Progenitor cell of endocrine pancreas (in vitro differentiated cells): ENCODE measurements at regions not wholly inside any gene's neighbourhood (a gene's known extent, or its start where the extent isn't known, plus 50 kb on each side); places are given as distances from the start of the nearest gene placed in this dataset.

Source experiments
- DNase-seq: peaks from one replicate; pipeline ENCODE4 v3.0.0; 2021; ENCODE audit warnings: low spot score; ENCODE audit not compliant: unreplicated experiment
- H3K27ac Mint-ChIP-seq: 2 replicates; pipeline ENCODE4 v1.8.0; 2021; ENCODE audit warnings: mild to moderate bottlenecking, moderate library complexity, mixed read lengths
- H3K27me3 Mint-ChIP-seq: 2 replicates; pipeline ENCODE4 v1.8.0; 2021; ENCODE audit warnings: mixed read lengths
- H3K36me3 Mint-ChIP-seq: 2 replicates; pipeline ENCODE4 v1.8.0; 2022; ENCODE audit warnings: mixed read lengths; ENCODE audit not compliant: insufficient read depth
- H3K4me1 Mint-ChIP-seq: 2 replicates; pipeline ENCODE4 v1.8.0; 2021; ENCODE audit warnings: low read depth, mixed read lengths
- H3K4me3 Mint-ChIP-seq: 2 replicates; pipeline ENCODE4 v1.8.0; 2021; ENCODE audit warnings: low read depth, mild to moderate bottlenecking, moderate library complexity, mixed read lengths
- H3K9me3 Mint-ChIP-seq: 2 replicates; pipeline ENCODE4 v1.8.0; 2021; ENCODE audit warnings: low read depth, mixed read lengths
- CTCF ChIP-seq: fragments of 200-600 bp; sonication (generic); IDR thresholded peaks from one replicate; pipeline ENCODE4 v1.5.0; 2021; ENCODE audit warnings: antibody characterized with exemption, mild to moderate bottlenecking; ENCODE audit not compliant: unreplicated experiment

GRCh38 chr10:62573929-62574328 lies 199.8 kb downstream of the ZNF365 start:
- no peak overlapping the region for H3K27ac Mint-ChIP-seq
- no peak overlapping the region for H3K4me3 Mint-ChIP-seq
- DNase-seq: no peak
- H3K36me3 Mint-ChIP-seq: no peaks in the 10 kb centered on the region
- H3K9me3 Mint-ChIP-seq: no peaks in the 10 kb centered on the region
- no peak for TF ChIP-seq CTCF
- H3K27me3 Mint-ChIP-seq: no peaks in the 10 kb centered on the region
- H3K4me1 Mint-ChIP-seq: peaks cover 10% of the 10 kb centered on the region

DNA sequence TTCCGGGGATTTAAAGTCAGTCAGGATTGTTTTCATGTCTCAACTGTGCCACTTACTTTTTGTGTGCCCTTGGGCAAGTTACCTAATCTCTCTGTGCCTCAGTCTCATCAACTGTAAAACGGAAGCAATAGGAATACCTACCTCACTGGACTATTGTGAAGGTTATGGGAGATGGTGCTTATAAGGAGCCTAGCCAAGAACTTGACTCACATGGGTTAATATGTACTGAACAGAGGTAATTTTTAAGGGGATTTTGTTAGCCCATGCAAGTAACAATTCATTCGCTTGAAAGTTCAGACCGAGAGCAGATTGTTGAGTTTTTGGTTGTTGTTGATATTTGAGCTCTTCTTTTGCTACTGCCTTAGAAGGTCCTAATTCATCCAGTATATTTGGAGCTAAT lies 202.9 kb downstream of the ZNF365 start:
- no peak for TF ChIP-seq CTCF
- Mint-ChIP-seq H3K27me3 (peaks cover 2% of the 10 kb centered on the region), H3K36me3 (no peaks in the 10 kb centered on the region), H3K4me3 (no peak overlapping the region), H3K9me3 (no peaks in the 10 kb centered on the region), H3K4me1 (peaks cover 10% of the 10 kb centered on the region), H3K27ac (no peak overlapping the region)
- no peak for DNase-seq

- Mint-ChIP-seq H3K9me3 (no peaks in the 10 kb centered on the region), H3K4me3 (no peak overlapping the region), H3K27me3 (peaks cover 2% of the 10 kb centered on the region), H3K4me1 (peaks cover 5% of the 10 kb centered on the region), H3K36me3 (no peaks in the 10 kb centered on the region), H3K27ac (no peak overlapping the region)
- DNase-seq: no peak
- TF ChIP-seq CTCF: no peak
Observed at GRCh38 chr10:62577666-62578291, 203.6 kb downstream of the ZNF365 start.

GRCh38 chr10:62578301-62578700 lies 204.1 kb downstream of the ZNF365 start:
- H3K4me3 Mint-ChIP-seq: no peak overlapping the region
- peaks cover 2% of the 10 kb centered on the region for H3K27me3 Mint-ChIP-seq
- H3K9me3 Mint-ChIP-seq: no peaks in the 10 kb centered on the region
- H3K36me3 Mint-ChIP-seq: no peaks in the 10 kb centered on the region
- no peak overlapping the region for H3K27ac Mint-ChIP-seq
- no peak for TF ChIP-seq CTCF
- peaks cover 5% of the 10 kb centered on the region for H3K4me1 Mint-ChIP-seq
- DNase-seq: no peak

DNA sequence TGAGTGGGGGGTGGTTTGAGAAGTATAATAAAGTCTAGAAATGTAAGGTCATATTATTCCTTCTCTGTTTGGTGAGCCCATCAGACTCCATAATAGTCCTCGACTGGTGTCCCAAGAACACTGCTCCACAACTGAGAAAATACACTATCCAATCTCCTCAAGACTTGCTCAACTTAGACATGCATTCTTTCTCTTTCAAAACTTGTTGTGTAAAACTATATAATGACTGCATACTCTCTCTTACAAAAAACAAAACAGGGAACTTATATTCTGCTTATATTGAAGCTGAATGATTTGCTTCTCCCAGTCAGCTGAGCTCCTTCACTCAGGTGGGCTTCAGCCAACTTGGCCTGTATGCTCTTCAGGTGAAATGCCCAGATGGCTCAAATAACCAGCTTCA lies 204.7 kb downstream of the ZNF365 start:
- no peak overlapping the region for H3K27ac Mint-ChIP-seq
- no peak for DNase-seq
- H3K36me3 Mint-ChIP-seq: no peaks in the 10 kb centered on the region
- no peaks in the 10 kb centered on the region for H3K9me3 Mint-ChIP-seq
- H3K4me3 Mint-ChIP-seq: no peak overlapping the region
- H3K4me1 Mint-ChIP-seq: peaks cover 5% of the 10 kb centered on the region
- no peak for TF ChIP-seq CTCF
- H3K27me3 Mint-ChIP-seq: peaks cover 2% of the 10 kb centered on the region
